22Rv1 (cell line): ENCODE measurements at regions not wholly inside any gene's neighbourhood (a gene's known extent, or its start where the extent isn't known, plus 50 kb on each side); places are given as distances from the start of the nearest gene placed in this dataset.

Source experiments
- CTCF ChIP-seq: fragments of 450-650 bp; IDR thresholded peaks from 2 replicates; pipeline ENCODE4 v1.5.1; 2017; ENCODE audit warnings: mild to moderate bottlenecking
- ZFX ChIP-seq: fragments of 450-650 bp; IDR thresholded peaks from 2 replicates; pipeline ENCODE4 v1.6.1; 2017; ENCODE audit warnings: antibody characterized with exemption, borderline replicate concordance

GRCh38 chr1:82874041-82874440, 1073.3 kb downstream of the ADGRL2 start:
- TF ChIP-seq CTCF (no peak), ZFX (no peak)
